ENCODE measurements at regions not wholly inside any gene's neighbourhood (a gene's known extent, or its start where the extent isn't known, plus 50 kb on each side); places are given as distances from the start of the nearest gene placed in this dataset.

DNA sequence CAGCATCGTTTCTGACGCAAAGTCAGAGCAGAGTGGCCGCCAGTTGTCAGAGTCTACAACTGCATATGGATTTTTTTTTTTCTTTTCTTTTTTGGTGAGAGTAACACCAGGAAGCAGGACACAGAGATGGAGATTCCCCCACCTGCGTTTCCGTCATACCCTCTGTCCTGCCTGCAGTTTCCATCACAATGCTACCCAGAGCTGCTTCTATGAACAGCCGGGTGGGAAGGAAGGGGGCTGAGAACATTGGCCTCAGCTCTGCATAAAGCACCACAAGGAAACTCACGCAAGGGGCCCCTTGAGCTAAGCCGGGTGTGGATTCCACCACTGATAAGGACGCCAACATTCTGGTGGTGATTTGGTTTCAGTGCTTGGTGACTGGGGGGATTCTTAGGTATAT lies 183.5 kb upstream of the AFDN start:
- H3K27me3 ChIP-seq, result no peaks in the 10 kb centered on the region
- H3K4me3 ChIP-seq, result no peak overlapping the region
- no peak for DNase-seq (ENCODE audit: low spot score in 2 of 2)
- H3K36me3 ChIP-seq, result no peaks in the 10 kb centered on the region
- intact Hi-C loops (cut with DNase I), result no loop called here
- H3K4me1 ChIP-seq, result no peaks in the 10 kb centered on the region
- TF ChIP-seq, protein P1, sequence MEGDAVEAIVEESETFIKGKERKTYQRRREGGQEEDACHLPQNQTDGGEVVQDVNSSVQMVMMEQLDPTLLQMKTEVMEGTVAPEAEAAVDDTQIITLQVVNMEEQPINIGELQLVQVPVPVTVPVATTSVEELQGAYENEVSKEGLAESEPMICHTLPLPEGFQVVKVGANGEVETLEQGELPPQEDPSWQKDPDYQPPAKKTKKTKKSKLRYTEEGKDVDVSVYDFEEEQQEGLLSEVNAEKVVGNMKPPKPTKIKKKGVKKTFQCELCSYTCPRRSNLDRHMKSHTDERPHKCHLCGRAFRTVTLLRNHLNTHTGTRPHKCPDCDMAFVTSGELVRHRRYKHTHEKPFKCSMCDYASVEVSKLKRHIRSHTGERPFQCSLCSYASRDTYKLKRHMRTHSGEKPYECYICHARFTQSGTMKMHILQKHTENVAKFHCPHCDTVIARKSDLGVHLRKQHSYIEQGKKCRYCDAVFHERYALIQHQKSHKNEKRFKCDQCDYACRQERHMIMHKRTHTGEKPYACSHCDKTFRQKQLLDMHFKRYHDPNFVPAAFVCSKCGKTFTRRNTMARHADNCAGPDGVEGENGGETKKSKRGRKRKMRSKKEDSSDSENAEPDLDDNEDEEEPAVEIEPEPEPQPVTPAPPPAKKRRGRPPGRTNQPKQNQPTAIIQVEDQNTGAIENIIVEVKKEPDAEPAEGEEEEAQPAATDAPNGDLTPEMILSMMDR (IDR thresholded peaks at IDR 0.05), result no peak
- H3K27ac ChIP-seq, result no peak overlapping the region
- no peaks in the 10 kb centered on the region for H3K9me3 ChIP-seq

DNA sequence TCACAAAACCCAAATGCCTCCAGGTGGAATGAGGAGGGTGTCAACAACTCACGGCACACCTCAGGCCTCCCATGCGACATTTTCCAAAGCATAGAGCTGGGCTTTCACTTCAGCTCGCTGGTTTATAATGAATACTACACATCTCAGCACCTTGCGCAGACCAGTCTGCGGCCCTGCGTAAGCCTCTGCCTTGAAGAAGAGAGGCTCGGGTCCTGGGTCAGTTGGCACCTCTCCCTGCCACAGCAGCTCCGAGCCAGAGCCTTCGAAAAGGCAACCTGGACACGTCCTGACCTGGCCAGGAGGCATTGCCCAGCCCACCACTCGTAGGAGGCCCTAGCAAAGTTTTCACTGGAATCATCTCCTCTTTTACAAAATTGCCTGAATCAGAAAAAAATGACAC lies 183.0 kb upstream of the AFDN start:
- Histone ChIP-seq H3K9me3 (no peaks in the 10 kb centered on the region), H3K27me3 (no peaks in the 10 kb centered on the region), H3K36me3 (no peaks in the 10 kb centered on the region), H3K4me1 (no peaks in the 10 kb centered on the region), H3K27ac (no peak overlapping the region), H3K4me3 (no peak overlapping the region)
- intact Hi-C loops (cut with DNase I), result no loop called here
- no peak for DNase-seq (ENCODE audit: low spot score in 2 of 2)
- TF ChIP-seq, protein P1 (IDR thresholded peaks at IDR 0.05), result no peak

DNA sequence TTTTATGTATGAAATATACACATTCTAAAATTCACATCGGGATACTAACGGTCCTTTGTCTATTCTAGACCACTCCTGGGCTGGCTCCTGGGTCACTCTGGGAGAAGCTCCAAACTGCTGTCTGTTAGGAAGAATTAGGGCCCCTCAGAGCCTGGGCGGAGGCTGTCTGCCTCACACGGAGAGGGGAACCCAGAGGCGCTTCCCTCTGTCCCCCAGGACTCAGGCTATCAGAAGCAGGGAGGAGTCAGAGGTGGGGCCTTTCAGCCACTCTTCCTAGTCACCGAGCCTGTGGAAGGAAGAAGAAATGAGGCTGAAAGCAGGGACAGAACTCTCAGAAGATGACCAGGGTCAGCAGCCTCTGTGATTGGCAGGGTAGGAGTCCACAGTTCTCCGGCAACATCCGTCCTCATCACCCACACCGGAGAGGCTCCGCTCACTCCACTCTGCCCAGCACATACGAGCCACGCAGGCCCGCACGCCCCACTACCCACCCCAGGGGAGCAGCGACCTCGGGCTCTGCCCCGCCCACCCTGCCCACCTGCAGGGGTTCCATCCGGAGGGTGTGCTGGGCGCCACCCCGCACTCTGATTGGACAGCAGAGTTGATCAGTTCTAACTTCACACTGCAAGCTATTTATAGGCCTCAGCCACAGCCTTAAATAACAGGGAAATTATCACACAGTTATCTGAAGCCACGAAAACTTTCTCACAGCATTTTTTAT lies 182.1 kb upstream of the AFDN start:
- Histone ChIP-seq H3K9me3 (no peaks in the 10 kb centered on the region), H3K4me1 (no peaks in the 10 kb centered on the region), H3K27ac (no peak overlapping the region), H3K27me3 (no peaks in the 10 kb centered on the region), H3K4me3 (no peak overlapping the region), H3K36me3 (no peaks in the 10 kb centered on the region)
- intact Hi-C loops (cut with DNase I), result no loop called here
- TF ChIP-seq, protein P1 (IDR thresholded peaks at IDR 0.05), result no peak
- DNase-seq (ENCODE audit: low spot score in 2 of 2), result no peak

DNA sequence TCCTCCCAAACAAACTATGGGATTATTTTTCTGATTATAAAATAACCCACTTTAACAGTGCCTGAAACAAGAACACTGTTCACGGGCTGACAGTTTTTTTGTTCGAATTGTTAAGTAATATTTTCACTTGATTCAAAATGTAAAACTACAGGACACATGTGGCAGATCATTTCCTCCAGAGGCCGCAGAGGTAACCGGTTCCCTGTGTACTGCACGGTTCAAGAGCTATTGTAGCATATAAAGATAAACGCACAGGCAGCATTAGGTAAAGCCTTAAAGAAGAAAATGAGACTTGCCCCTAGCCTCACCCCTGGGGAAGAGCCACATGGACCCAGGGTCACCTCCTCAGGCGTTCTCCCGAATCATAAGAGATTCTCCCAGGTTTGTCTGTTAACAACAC lies 181.3 kb upstream of the AFDN start:
- Histone ChIP-seq H3K4me1 (no peaks in the 10 kb centered on the region), H3K4me3 (no peak overlapping the region), H3K27ac (no peak overlapping the region), H3K9me3 (no peaks in the 10 kb centered on the region), H3K36me3 (no peaks in the 10 kb centered on the region), H3K27me3 (no peaks in the 10 kb centered on the region)
- TF ChIP-seq, protein P1 (IDR thresholded peaks at IDR 0.05), result no peak
- intact Hi-C loops (cut with DNase I), result no loop called here
- DNase-seq (ENCODE audit: low spot score in 2 of 2), result no peak

DNA sequence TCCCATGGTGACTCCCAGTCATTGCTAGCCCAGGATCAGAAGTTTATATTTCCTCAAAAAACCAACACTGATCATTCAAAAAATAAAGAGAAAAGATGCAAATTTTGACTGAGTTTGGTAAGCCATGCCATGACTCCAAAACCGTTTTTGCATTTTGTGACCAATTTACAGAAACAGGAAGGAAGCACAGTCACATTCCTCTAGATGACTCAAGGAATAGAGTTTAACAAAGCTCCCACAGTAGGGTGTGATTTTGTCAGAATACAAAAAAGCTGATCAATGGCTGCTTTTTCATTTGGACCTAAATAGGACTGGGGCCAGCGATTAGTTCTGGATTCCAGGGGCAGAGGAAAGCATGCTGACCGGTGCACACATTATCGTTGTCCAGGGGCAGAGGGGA lies 179.4 kb upstream of the AFDN start:
- DNase-seq (ENCODE audit: low spot score in 2 of 2), result no peak

More for the DNA sequence above, 179.4 kb upstream of the AFDN start:
- Histone ChIP-seq H3K4me3 (no peak overlapping the region), H3K27ac (no peak overlapping the region), H3K36me3 (no peaks in the 10 kb centered on the region), H3K27me3 (no peaks in the 10 kb centered on the region), H3K4me1 (no peaks in the 10 kb centered on the region), H3K9me3 (no peaks in the 10 kb centered on the region)
- intact Hi-C loops (cut with DNase I), result no loop called here
- TF ChIP-seq, protein P1 (IDR thresholded peaks at IDR 0.05), result no peak

Data from ascending aorta (tissue), 2 donors.